DND-41 (cell line): ENCODE measurements at regions not wholly inside any gene's neighbourhood (a gene's known extent, or its start where the extent isn't known, plus 50 kb on each side); places are given as distances from the start of the nearest gene placed in this dataset.

ENCODE experiments used
- ATAC-seq: fragments of 200-7000 bp; cut with Tn5 transposase; 3 replicates; pipeline ENCODE4 v1.9.1; 2021; ENCODE audit warnings: low read depth; ENCODE audit not compliant: insufficient read depth
- DNase-seq: peaks from one replicate; pipeline ENCODE4 v3.0.0-alpha.2; 2020
- H2AFZ ChIP-seq: 2 replicates; pipeline ENCODE4 v1.6.0; 2012; ENCODE audit warnings: low read depth, low read length
- H3K27ac ChIP-seq: 2 replicates; pipeline ENCODE4 v1.5.1; 2012; ENCODE audit warnings: low read length, inconsistent platforms
- H3K27me3 ChIP-seq: fragments of 200-600 bp; sonication (generic); 2 replicates; pipeline ENCODE4 v1.6.0; 2012; ENCODE audit warnings: low read length, mild to moderate bottlenecking, inconsistent platforms; ENCODE audit not compliant: insufficient read depth, poor library complexity
- H3K36me3 ChIP-seq: 2 replicates; pipeline ENCODE4 v1.5.1; 2012; ENCODE audit warnings: low read length, inconsistent platforms; ENCODE audit not compliant: insufficient read depth
- H3K4me1 ChIP-seq: 2 replicates; pipeline ENCODE4 v1.5.1; 2012; ENCODE audit warnings: mild to moderate bottlenecking, low read length; ENCODE audit not compliant: insufficient read depth
- H3K4me2 ChIP-seq: 2 replicates; pipeline ENCODE4 v1.6.0; 2012; ENCODE audit warnings: mild to moderate bottlenecking, moderate library complexity, low read length, inconsistent platforms; ENCODE audit not compliant: insufficient read depth
- H3K4me3 ChIP-seq, 2 experiments: fragments of 200-600 bp in 1 of 2; shearing (Covaris generic) in 1 of 2; 2 replicates each; pipeline ENCODE4 v1.5.1; 2012 to 2016; ENCODE audit warnings: inconsistent platforms in 2 of 2, low read length in 2 of 2, mild to moderate bottlenecking in 2 of 2, low read depth in 1 of 2, moderate library complexity in 1 of 2
- H3K79me2 ChIP-seq: 2 replicates; pipeline ENCODE4 v1.6.0; 2012; ENCODE audit warnings: low read length, inconsistent platforms; ENCODE audit not compliant: insufficient read depth
- H3K9ac ChIP-seq: 2 replicates; pipeline ENCODE4 v1.6.0; 2012; ENCODE audit warnings: low read depth, mild to moderate bottlenecking, inconsistent platforms, low read length, moderate library complexity
- H3K9me3 ChIP-seq: 2 replicates; pipeline ENCODE4 v1.5.1; 2012; ENCODE audit warnings: low read length, moderate library complexity, mild to moderate bottlenecking, inconsistent platforms; ENCODE audit not compliant: insufficient read depth, severe bottlenecking
- H4K20me1 ChIP-seq: 2 replicates; pipeline ENCODE4 v1.6.0; 2012; ENCODE audit warnings: low read length; ENCODE audit not compliant: insufficient read depth
- EZH2 ChIP-seq: IDR thresholded peaks from 3 replicates; pipeline ENCODE4 v1.6.1; 2012; ENCODE audit warnings: borderline replicate concordance, low read depth, mild to moderate bottlenecking, moderate library complexity, low read length, inconsistent platforms; ENCODE audit not compliant: severe bottlenecking
- TF ChIP-seq, protein P1 (sequence below): IDR thresholded peaks from 2 replicates; pipeline ENCODE4 v1.5.1; 2012; ENCODE audit warnings: borderline replicate concordance, low read length, moderate library complexity, mild to moderate bottlenecking; ENCODE audit not compliant: poor library complexity, severe bottlenecking; ENCODE audit errors: extremely low read depth

- no peak overlapping the region for H3K4me2 ChIP-seq
- H2AFZ ChIP-seq = no peak overlapping the region
- no peak overlapping the region for H3K27ac ChIP-seq
- H3K36me3 ChIP-seq = no peaks in the 10 kb centered on the region
- TF ChIP-seq EZH2 = no peak
- TF ChIP-seq, protein P1, sequence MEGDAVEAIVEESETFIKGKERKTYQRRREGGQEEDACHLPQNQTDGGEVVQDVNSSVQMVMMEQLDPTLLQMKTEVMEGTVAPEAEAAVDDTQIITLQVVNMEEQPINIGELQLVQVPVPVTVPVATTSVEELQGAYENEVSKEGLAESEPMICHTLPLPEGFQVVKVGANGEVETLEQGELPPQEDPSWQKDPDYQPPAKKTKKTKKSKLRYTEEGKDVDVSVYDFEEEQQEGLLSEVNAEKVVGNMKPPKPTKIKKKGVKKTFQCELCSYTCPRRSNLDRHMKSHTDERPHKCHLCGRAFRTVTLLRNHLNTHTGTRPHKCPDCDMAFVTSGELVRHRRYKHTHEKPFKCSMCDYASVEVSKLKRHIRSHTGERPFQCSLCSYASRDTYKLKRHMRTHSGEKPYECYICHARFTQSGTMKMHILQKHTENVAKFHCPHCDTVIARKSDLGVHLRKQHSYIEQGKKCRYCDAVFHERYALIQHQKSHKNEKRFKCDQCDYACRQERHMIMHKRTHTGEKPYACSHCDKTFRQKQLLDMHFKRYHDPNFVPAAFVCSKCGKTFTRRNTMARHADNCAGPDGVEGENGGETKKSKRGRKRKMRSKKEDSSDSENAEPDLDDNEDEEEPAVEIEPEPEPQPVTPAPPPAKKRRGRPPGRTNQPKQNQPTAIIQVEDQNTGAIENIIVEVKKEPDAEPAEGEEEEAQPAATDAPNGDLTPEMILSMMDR = no peak
- no peaks in the 10 kb centered on the region for H4K20me1 ChIP-seq
- no peaks in the 10 kb centered on the region for H3K27me3 ChIP-seq
- H3K79me2 ChIP-seq = no peaks in the 10 kb centered on the region
- no peak overlapping the region for H3K4me3 ChIP-seq
- no peak overlapping the region for H3K9ac ChIP-seq
- H3K4me1 ChIP-seq = no peaks in the 10 kb centered on the region
- ATAC-seq (no peak), DNase-seq (no peak)
- no peaks in the 10 kb centered on the region for H3K9me3 ChIP-seq
These were observed 737.8 kb upstream of the MAP3K7 start for GRCh38 chr6:91324711-91325110.

GRCh38 chr6:91317984-91318383, 731.1 kb upstream of the MAP3K7 start:
- Histone ChIP-seq H3K4me3 (no peak overlapping the region), H3K27ac (no peak overlapping the region), H3K4me2 (no peak overlapping the region), H3K27me3 (no peaks in the 10 kb centered on the region), H4K20me1 (no peaks in the 10 kb centered on the region), H3K36me3 (no peaks in the 10 kb centered on the region), H3K4me1 (no peaks in the 10 kb centered on the region), H2AFZ (no peak overlapping the region), H3K79me2 (no peaks in the 10 kb centered on the region), H3K9ac (no peak overlapping the region), H3K9me3 (no peaks in the 10 kb centered on the region)
- DNase-seq (no peak), ATAC-seq (no peak)
- no peak for TF ChIP-seq EZH2
- TF ChIP-seq, protein P1 = no peak

GRCh38 chr6:91317247-91317835, 730.5 kb upstream of the MAP3K7 start:
- DNase-seq = no peak
- no peaks in the 10 kb centered on the region for H3K36me3 ChIP-seq
- H3K79me2 ChIP-seq = no peaks in the 10 kb centered on the region
- no peak overlapping the region for H3K27ac ChIP-seq
- no peaks in the 10 kb centered on the region for H4K20me1 ChIP-seq
- H3K9me3 ChIP-seq = no peaks in the 10 kb centered on the region
- ATAC-seq = no peak
- no peak for TF ChIP-seq EZH2
- TF ChIP-seq, protein P1 = no peak
- H3K4me3 ChIP-seq = no peak overlapping the region
- H3K9ac ChIP-seq = no peak overlapping the region
- no peak overlapping the region for H2AFZ ChIP-seq
- no peaks in the 10 kb centered on the region for H3K27me3 ChIP-seq
- H3K4me1 ChIP-seq = no peaks in the 10 kb centered on the region
- no peak overlapping the region for H3K4me2 ChIP-seq
